MM.1S (cell line): ENCODE measurements at regions not wholly inside any gene's neighbourhood (a gene's known extent, or its start where the extent isn't known, plus 50 kb on each side); places are given as distances from the start of the nearest gene placed in this dataset.

Experiments used
- DNase-seq: peaks from one replicate; pipeline ENCODE4 v3.0.0-alpha.2; 2015
- H2AFZ ChIP-seq: fragments of 300-600 bp; sonication (generic); 2 replicates; pipeline ENCODE4 v1.6.0; 2016; ENCODE audit warnings: antibody characterized with exemption, low read length
- H3F3A ChIP-seq: fragments of 300-600 bp; sonication (generic); 2 replicates; pipeline ENCODE4 v1.6.1; 2016; ENCODE audit warnings: mild to moderate bottlenecking, antibody characterized with exemption, low read length, moderate library complexity, mixed read lengths; ENCODE audit not compliant: insufficient read depth
- H3K27ac ChIP-seq: fragments of 300-600 bp; sonication (generic); 2 replicates; pipeline ENCODE4 v1.5.1; 2016; ENCODE audit warnings: mild to moderate bottlenecking, low read length
- H3K27me3 ChIP-seq: fragments of 300-600 bp; sonication (generic); replicated peaks from 2 replicates; pipeline ENCODE4 v1.6.0; 2016; ENCODE audit warnings: low read length; ENCODE audit not compliant: insufficient read depth
- H3K36me3 ChIP-seq: fragments of 300-600 bp; sonication (generic); replicated peaks from 2 replicates; pipeline ENCODE4 v1.6.1; 2016; ENCODE audit warnings: mild to moderate bottlenecking, low read length, mixed read lengths; ENCODE audit not compliant: insufficient read depth
- H3K4me1 ChIP-seq: fragments of 300-600 bp; sonication (generic); 2 replicates; pipeline ENCODE4 v1.6.1; 2016; ENCODE audit warnings: low read length, mixed read lengths
- H3K4me2 ChIP-seq: fragments of 300-600 bp; sonication (generic); 2 replicates; pipeline ENCODE4 v1.6.0; 2016; ENCODE audit warnings: low read depth, low read length
- H3K4me3 ChIP-seq: fragments of 300-600 bp; sonication (generic); 2 replicates; pipeline ENCODE4 v1.5.1; 2016; ENCODE audit warnings: low read length, mixed read lengths
- H3K79me2 ChIP-seq: fragments of 300-600 bp; sonication (generic); 2 replicates; pipeline ENCODE4 v1.6.1; 2016; ENCODE audit warnings: mixed run types, low read length, mixed read lengths
- H3K9ac ChIP-seq: fragments of 300-600 bp; sonication (generic); 2 replicates; pipeline ENCODE4 v1.6.1; 2016; ENCODE audit warnings: low read length, mixed read lengths
- H3K9me2 ChIP-seq: fragments of 300-600 bp; sonication (generic); replicated peaks from 2 replicates; pipeline ENCODE4 v1.6.1; 2016; ENCODE audit warnings: mild to moderate bottlenecking, low read length, mixed read lengths; ENCODE audit not compliant: insufficient read depth
- H3K9me3 ChIP-seq: fragments of 300-600 bp; sonication (generic); replicated peaks from 2 replicates; pipeline ENCODE4 v1.6.1; 2016; ENCODE audit warnings: mild to moderate bottlenecking, low read length, mixed read lengths; ENCODE audit not compliant: insufficient read depth
- H4K20me1 ChIP-seq: fragments of 300-600 bp; sonication (generic); 2 replicates; pipeline ENCODE4 v1.6.1; 2016; ENCODE audit warnings: mild to moderate bottlenecking, low read length, moderate library complexity, mixed read lengths; ENCODE audit not compliant: insufficient read depth
- EZH2 ChIP-seq: fragments of 300-600 bp; sonication (generic); optimal IDR thresholded peaks from 2 replicates; pipeline ENCODE3; 2017; ENCODE audit warnings: low read depth, mild to moderate bottlenecking, antibody characterized with exemption, low read length, mixed read lengths
- EZH2phosphoT487 ChIP-seq: fragments of 300-600 bp; sonication (generic); IDR thresholded peaks from 2 replicates; pipeline ENCODE4 v1.6.1; 2018; ENCODE audit warnings: antibody characterized with exemption, low read length
- TF ChIP-seq, protein P1 (sequence below): fragments of 300-600 bp; sonication (generic); IDR thresholded peaks from 2 replicates; pipeline ENCODE4 v1.5.1; 2016; ENCODE audit warnings: antibody characterized with exemption, low read length, mixed read lengths

DNA sequence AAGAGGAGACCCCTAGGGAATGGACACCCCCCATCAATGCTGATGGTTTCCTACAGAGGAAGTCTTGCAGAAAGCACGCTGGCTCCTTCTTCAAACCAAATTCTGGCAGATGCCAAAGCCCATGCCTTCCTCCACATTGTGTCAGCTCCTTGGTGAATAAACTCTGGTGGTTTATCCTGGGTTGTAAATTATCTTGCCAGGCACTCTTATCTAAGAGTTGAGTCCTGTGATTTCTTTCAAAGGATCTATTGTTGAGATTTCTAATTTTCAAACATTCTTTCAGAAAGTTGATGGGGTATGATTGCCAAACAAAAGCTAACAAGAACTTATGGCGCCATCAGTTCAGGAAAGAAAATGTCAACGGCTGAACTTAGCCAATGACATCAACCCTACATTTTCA, 160.4 kb downstream of the NSG2 start:
- Histone ChIP-seq H3K9me2 (no peaks in the 10 kb centered on the region), H3K79me2 (no peaks in the 10 kb centered on the region), H2AFZ (no peak overlapping the region), H3K27ac (no peak overlapping the region), H3K27me3 (no peaks in the 10 kb centered on the region), H3K9me3 (no peaks in the 10 kb centered on the region), H3K9ac (no peak overlapping the region), H3F3A (no peaks in the 10 kb centered on the region), H4K20me1 (no peaks in the 10 kb centered on the region), H3K4me3 (no peak overlapping the region), H3K4me2 (no peak overlapping the region), H3K4me1 (peaks cover 5% of the 10 kb centered on the region; the same call in 1 of the 2 replicates), H3K36me3 (no peaks in the 10 kb centered on the region)
- DNase-seq = no peak
- TF ChIP-seq EZH2phosphoT487 = no peak
- TF ChIP-seq, protein P1, sequence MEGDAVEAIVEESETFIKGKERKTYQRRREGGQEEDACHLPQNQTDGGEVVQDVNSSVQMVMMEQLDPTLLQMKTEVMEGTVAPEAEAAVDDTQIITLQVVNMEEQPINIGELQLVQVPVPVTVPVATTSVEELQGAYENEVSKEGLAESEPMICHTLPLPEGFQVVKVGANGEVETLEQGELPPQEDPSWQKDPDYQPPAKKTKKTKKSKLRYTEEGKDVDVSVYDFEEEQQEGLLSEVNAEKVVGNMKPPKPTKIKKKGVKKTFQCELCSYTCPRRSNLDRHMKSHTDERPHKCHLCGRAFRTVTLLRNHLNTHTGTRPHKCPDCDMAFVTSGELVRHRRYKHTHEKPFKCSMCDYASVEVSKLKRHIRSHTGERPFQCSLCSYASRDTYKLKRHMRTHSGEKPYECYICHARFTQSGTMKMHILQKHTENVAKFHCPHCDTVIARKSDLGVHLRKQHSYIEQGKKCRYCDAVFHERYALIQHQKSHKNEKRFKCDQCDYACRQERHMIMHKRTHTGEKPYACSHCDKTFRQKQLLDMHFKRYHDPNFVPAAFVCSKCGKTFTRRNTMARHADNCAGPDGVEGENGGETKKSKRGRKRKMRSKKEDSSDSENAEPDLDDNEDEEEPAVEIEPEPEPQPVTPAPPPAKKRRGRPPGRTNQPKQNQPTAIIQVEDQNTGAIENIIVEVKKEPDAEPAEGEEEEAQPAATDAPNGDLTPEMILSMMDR = no peak
- TF ChIP-seq EZH2 = no peak

DNA sequence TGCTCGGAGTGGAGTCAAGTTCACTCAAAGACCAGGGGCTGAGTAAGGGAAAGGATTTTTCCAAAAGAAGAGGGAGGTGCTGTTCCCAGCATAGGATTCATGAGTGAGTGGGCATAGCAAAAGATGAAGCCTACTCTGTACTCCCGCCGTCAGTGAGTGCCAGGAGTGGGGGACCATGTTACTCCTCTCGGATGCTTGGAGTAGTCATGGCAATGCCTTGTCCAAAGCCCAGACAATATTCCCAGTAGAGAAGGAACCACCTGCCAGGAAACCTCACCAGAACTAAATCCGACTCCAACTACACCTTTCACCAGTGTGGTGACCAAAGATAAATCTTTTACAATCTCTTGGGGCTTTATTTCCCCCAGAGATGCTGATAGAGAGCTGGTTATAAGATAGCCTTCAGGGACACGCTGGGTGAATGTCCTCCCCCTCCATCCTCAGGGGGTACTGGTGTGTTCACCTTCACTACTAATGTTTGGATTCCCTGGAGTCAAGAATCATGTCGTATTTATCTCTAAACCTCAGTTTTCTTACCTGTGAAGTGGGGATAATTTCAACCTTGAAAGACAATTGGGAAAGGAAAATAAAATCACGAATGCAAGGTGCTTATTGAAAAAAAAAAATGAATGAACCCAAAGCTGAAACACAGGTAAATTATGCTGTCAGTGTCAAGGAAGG, 165.2 kb downstream of the NSG2 start:
- Histone ChIP-seq H3K27me3 (no peaks in the 10 kb centered on the region), H3K9me3 (no peaks in the 10 kb centered on the region), H3K9ac (no peak overlapping the region), H3K79me2 (no peaks in the 10 kb centered on the region), H4K20me1 (no peaks in the 10 kb centered on the region), H3K4me1 (peaks cover 5% of the 10 kb centered on the region; the same call in 1 of the 2 replicates), H3K36me3 (no peaks in the 10 kb centered on the region), H3K9me2 (no peaks in the 10 kb centered on the region), H3F3A (no peaks in the 10 kb centered on the region), H2AFZ (no peak overlapping the region), H3K27ac (no peak overlapping the region), H3K4me2 (no peak overlapping the region), H3K4me3 (no peak overlapping the region)
- TF ChIP-seq, protein P1 = no peak
- no peak for TF ChIP-seq EZH2phosphoT487
- no peak for TF ChIP-seq EZH2
- DNase-seq = no peak

DNA sequence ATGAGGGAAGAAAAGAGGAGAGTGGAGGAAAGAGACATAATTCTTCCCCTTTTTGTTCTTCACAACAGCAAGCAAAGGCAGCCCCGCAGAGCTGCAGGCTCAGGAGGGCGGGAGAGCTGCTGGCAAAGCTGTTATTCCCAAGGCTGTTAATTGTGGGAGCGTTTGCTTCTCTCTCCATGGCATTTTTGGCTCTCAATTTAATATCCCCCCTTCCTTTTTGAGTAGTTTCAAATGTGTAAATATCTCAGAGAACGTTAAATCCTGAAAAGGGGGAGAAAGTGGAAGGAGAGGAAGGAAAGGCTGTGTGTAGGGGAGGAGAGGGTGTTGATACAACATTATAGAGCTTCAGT, 165.7 kb downstream of the NSG2 start:
- Histone ChIP-seq H3F3A (no peaks in the 10 kb centered on the region), H3K79me2 (no peaks in the 10 kb centered on the region), H2AFZ (no peak overlapping the region), H3K27me3 (no peaks in the 10 kb centered on the region), H3K9me3 (no peaks in the 10 kb centered on the region), H3K36me3 (no peaks in the 10 kb centered on the region), H3K4me2 (no peak overlapping the region), H3K4me3 (no peak overlapping the region), H3K9me2 (no peaks in the 10 kb centered on the region), H3K9ac (no peak overlapping the region), H3K4me1 (peaks cover 5% of the 10 kb centered on the region; the same call in 1 of the 2 replicates), H4K20me1 (no peaks in the 10 kb centered on the region), H3K27ac (no peak overlapping the region)
- DNase-seq = no peak
- TF ChIP-seq EZH2phosphoT487 = no peak
- TF ChIP-seq, protein P1 = no peak
- no peak for TF ChIP-seq EZH2
